ENCODE measurements at regions not wholly inside any gene's neighbourhood (a gene's known extent, or its start where the extent isn't known, plus 50 kb on each side); places are given as distances from the start of the nearest gene placed in this dataset.

GRCh38 chr5:36521838-36522745 lies 84.3 kb upstream of the SLC1A3 start:
- TF ChIP-seq CTCF (IDR thresholded peaks at IDR 0.05; ENCODE audit: insufficient read depth, low read length) (no peak), POLR2AphosphoS5 (IDR thresholded peaks at IDR 0.05; ENCODE audit: low read depth) (no peak)

Measured in HL-60 (cell line).